ENCODE measurements at regions not wholly inside any gene's neighbourhood (a gene's known extent, or its start where the extent isn't known, plus 50 kb on each side); places are given as distances from the start of the nearest gene placed in this dataset.

GRCh38 chr3:124597273-124597672, 133.0 kb upstream of the UMPS start:
- intact Hi-C loops (cut with micrococcal nuclease): no loop called here

DNA sequence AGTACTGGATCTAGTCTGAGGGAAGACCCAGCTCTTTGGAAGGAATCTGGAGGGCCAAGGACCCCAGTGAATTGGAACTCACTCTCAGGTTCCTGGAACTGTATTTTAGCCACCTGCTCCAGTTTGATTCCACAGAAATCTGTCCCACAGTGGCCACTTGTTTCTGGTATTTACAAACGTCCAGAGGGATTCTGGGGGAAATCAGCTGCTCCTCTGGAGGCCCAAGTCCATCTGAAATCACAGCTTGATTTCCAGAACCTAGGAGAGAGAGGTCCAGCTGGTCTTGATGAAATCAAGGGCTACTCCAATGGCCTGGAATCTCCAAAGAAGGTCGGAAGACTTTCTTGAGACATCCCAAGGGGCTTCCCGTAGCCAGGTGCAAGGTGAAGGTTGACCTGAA, 132.3 kb upstream of the UMPS start:
- intact Hi-C loops (cut with micrococcal nuclease): no loop called here

DNA sequence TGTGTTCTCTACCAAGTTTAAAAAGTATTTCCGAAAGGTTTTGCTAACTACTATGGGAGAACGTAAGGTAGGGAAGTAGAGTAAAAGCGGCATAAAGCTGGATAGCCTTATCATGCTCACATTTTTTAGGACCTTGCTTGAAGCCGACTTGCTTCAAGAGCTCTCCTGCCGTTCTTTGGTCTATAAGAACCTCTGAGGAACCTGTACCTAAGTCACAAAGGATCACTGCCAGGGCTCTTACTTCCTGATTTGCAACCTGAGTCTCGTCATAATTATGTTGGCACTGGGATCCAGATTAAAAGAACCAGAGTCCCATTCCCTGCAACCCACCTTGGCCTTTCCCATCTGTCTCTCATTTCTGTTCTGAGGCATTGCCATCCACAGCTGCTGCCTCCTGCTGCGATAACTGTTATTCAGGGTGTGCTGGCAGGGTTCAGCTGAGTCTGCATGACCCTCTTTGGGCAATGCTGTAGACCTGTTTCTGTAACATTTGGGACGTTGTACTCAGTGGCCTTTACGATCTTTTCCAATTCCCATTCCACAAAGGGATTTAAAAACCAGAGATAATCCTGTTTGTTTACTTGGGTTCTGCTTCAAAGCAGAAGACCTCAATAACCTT, 131.0 kb upstream of the UMPS start:
- intact Hi-C loops (cut with micrococcal nuclease): no loop called here

GRCh38 chr3:124599779-124600693, 130.2 kb upstream of the UMPS start:
- intact Hi-C loops (cut with micrococcal nuclease): no loop called here

DNA sequence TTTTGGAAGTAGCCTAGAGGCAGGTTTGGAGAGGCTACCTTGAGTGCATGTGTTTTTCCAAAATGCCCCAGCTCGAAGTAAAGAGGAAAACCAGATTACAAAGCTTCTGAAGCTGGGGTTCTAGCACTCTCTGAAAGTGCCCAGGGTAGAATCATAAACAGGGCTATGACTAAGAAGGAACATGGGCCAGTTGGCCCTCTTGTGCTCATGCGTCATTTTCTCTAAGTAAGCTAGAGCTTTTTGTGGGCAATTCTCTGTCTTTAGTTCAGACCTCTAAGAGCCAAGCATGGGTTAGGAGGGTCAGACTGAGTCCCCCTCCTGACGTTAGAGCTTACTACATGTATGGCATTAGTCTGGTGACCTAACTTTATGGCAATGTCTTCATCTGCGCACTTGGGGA, 129.5 kb upstream of the UMPS start:
- intact Hi-C loops (cut with micrococcal nuclease): no loop called here

- intact Hi-C loops (cut with micrococcal nuclease): no loop called here
Observed at GRCh38 chr3:124601190-124601589, 129.1 kb upstream of the UMPS start.

GRCh38 chr3:124602980-124603627, 127.1 kb upstream of the UMPS start:
- intact Hi-C loops (cut with micrococcal nuclease): no loop called here

- intact Hi-C loops (cut with micrococcal nuclease): no loop called here
Observed at GRCh38 chr3:124605781-124606579, 124.3 kb upstream of the UMPS start.

DNA sequence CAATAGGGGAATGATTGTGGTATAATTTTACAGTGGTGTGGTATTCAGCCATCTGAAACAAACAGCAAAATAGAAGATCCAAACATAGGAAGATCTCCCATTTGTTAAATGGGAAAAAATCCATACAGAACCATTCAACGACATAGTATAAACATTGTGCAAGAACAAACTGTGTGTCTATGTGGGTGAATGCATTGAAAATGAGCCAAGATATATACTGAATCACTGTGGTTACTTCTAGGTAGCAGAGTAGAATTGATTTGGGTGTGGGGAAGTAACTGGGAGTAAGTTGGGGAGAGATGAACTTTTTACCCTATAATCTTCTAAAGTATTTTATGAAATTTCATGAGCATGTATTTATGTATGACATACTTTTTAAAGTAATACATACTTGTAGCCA, 123.1 kb upstream of the UMPS start:
- intact Hi-C loops (cut with micrococcal nuclease): no loop called here

- intact Hi-C loops (cut with micrococcal nuclease): no loop called here
Observed at GRCh38 chr3:124609402-124609801, 120.8 kb upstream of the UMPS start.

GRCh38 chr3:124610130-124610529, 120.1 kb upstream of the UMPS start:
- intact Hi-C loops (cut with micrococcal nuclease): no loop called here

GRCh38 chr3:124611520-124611919, 118.7 kb upstream of the UMPS start:
- intact Hi-C loops (cut with micrococcal nuclease): no loop called here

DNA sequence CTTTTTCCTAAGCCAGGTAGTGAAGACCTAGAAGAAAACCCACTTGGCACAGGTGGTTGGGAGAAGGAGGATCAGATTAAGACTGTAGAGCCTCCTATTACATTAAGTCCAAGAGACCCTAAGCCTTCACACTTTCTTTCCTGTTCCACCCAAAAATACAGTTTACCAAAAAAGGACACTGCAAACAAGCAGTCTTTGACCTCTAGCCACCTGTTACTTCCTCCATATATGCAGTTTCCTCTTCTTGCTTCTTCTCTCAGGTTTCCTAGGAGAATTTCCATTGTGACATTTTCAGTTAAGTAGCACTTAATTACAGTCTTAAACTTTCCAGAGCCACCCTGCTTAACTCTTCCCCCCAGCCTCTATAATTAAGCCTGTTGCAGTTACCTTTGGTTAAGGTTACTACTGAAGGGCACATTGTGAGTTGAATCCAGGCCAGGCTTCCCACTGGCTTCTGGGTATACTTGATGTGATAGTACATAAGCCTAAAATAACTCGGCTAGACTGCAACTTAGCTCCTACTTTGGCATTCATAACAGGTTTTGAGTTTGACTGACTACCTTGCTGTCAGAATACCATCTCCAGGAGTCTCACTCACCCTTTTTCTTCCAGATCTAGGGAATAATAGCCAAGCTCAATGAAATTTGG, 114.2 kb upstream of the UMPS start:
- intact Hi-C loops (cut with micrococcal nuclease): no loop called here

- intact Hi-C loops (cut with micrococcal nuclease): no loop called here
Observed at GRCh38 chr3:124617177-124617576, 113.1 kb upstream of the UMPS start.

GRCh38 chr3:124619887-124620599, 110.2 kb upstream of the UMPS start:
- intact Hi-C loops (cut with micrococcal nuclease): loop anchor here (1.0 kb wide), 2 partner anchors 19 to 69 kb away; no protein-coding TSS in a partner anchor

DNA sequence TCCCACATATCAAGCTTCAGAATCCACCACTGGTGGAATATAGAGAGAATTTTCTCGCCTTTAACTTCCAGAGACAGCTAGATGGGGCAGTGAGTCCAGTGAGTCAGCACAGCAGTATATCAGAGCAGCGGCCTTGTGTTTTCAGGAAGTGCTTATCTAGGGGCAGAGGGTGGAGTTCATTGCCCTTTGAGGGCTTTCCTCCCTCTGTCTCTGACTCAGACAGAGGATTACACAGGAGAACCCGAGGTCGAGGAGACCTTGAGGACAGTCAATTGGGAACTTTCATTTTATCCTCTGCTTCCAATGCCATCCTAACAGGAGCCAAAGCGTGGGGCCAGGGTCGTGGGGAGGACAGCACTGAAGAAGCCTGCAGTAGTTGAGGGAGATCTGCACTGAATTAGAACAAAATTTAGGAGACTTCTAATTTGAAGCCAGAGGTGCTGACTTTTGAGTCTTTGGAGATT, 109.6 kb upstream of the UMPS start:
- intact Hi-C loops (cut with micrococcal nuclease): loop anchor here (1.0 kb wide), 2 partner anchors 19 to 69 kb away; no protein-coding TSS in a partner anchor

DNA sequence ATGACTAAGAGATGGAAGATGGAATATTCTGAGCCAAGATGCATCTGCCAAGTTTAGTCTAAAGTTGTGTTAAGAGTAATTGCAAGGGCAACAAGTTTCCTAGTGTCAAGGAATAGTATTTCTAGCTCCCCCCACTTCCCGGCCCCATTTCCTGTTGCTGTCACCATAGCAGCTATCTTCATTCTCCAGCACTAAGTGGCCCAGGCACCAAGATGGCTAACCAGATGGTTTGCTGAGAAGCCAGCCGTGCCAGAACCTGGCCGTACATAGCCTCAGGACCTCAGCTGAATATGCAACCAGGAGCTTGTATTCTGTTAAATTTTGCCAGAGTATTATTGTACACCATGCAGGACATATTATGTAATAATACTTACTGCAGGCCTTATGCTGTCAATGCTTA, 108.8 kb upstream of the UMPS start:
- intact Hi-C loops (cut with micrococcal nuclease): no loop called here

GRCh38 chr3:124625074-124625473, 105.2 kb upstream of the UMPS start:
- intact Hi-C loops (cut with micrococcal nuclease): no loop called here

GRCh38 chr3:124627501-124627908, 102.7 kb upstream of the UMPS start:
- intact Hi-C loops (cut with micrococcal nuclease): no loop called here

DNA sequence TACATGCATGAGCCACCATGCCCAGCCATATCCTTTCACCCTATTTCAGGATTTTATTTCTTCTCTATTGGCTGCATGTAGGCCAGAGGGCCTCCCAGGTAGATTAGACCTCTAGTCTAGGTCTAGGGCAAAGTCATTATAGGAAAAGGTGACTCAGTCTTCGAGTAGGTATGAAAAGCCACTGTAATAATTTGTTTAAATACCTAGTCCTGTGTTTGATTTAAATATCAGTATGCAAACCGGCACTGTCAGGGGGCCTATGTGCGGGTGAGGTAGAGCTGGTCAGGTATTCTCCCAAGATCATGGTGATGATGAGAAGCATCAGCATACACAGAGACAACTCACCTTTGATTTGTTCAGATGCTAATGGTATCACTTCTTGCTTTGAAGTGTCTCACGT, 101.4 kb upstream of the UMPS start:
- intact Hi-C loops (cut with micrococcal nuclease): no loop called here

All from T-helper 1 cell treated with Interleukin-12 subunit alpha and Interleukin-12 subunit beta and Interleukin-4 antibody, amounts not matched to agents 30 ng/mL and 1 ng/mL, for 36 hours (primary cell).